ENCODE measurements at regions not wholly inside any gene's neighbourhood (a gene's known extent, or its start where the extent isn't known, plus 50 kb on each side); places are given as distances from the start of the nearest gene placed in this dataset.

GRCh38 chr16:77060614-77061013, 130.4 kb upstream of the MON1B start:
- TF ChIP-seq, protein P1, sequence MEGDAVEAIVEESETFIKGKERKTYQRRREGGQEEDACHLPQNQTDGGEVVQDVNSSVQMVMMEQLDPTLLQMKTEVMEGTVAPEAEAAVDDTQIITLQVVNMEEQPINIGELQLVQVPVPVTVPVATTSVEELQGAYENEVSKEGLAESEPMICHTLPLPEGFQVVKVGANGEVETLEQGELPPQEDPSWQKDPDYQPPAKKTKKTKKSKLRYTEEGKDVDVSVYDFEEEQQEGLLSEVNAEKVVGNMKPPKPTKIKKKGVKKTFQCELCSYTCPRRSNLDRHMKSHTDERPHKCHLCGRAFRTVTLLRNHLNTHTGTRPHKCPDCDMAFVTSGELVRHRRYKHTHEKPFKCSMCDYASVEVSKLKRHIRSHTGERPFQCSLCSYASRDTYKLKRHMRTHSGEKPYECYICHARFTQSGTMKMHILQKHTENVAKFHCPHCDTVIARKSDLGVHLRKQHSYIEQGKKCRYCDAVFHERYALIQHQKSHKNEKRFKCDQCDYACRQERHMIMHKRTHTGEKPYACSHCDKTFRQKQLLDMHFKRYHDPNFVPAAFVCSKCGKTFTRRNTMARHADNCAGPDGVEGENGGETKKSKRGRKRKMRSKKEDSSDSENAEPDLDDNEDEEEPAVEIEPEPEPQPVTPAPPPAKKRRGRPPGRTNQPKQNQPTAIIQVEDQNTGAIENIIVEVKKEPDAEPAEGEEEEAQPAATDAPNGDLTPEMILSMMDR (conservative IDR thresholded peaks at IDR 0.05; ENCODE audit: low read depth, low read length) = no peak
- TF ChIP-seq EZH2 (IDR thresholded peaks at IDR 0.05; ENCODE audit: low read length, unreplicated experiment) = no peak
- no peak for TF ChIP-seq EZH2phosphoT487 (IDR thresholded peaks at IDR 0.05; ENCODE audit: borderline replicate concordance, low read length)
